ENCODE measurements at regions not wholly inside any gene's neighbourhood (a gene's known extent, or its start where the extent isn't known, plus 50 kb on each side); places are given as distances from the start of the nearest gene placed in this dataset.
"Not testable (repeated sequence)": the region's sequence is repeated elsewhere in the genome, so short reads cannot be mapped to it uniquely, and the experiment has no call there.

GRCh38 chr11:96555826-96556225 lies 166.0 kb downstream of the JRKL start:
- TF ChIP-seq CTCF, POLR2A (IDR thresholded peaks at IDR 0.05): not testable (repeated sequence)
